ENCODE measurements at regions not wholly inside any gene's neighbourhood (a gene's known extent, or its start where the extent isn't known, plus 50 kb on each side); places are given as distances from the start of the nearest gene placed in this dataset.

DNA sequence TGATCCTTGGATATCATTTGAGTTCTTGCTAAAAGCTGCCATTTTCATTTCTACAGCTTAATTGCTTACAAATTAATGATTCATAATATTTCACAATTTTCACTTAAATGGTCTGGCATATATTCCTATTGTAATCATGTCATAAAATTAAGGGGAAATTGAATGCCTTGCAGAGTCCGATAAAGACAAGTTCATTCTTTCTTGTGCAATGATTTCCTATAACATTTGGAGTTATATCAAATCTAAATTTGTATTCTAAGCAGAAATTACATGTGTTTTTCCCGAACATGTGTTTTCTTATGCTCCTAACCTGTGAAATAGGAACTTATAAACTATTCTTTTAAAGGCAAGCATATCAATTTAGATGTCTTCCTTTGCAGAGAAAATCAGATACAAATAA, 118.3 kb upstream of the CYYR1 start:
- H3K14ac ChIP-seq (replicated peaks; ENCODE audit: low read depth, low read length), result no peak overlapping the region
- no peak overlapping the region for H4K5ac ChIP-seq (ENCODE audit: low read depth, low read length)
- no peaks in the 10 kb centered on the region for H4K20me1 ChIP-seq (ENCODE audit: insufficient read depth, low read length)
- H3K4me3 ChIP-seq (ENCODE audit: insufficient read depth, low read depth, low read length), result no peak overlapping the region
- no peak overlapping the region for H2BK20ac ChIP-seq (ENCODE audit: low read depth, low read length)
- H2AK9ac ChIP-seq (replicated peaks; ENCODE audit: low read depth, low read length, poor library complexity), result no peak overlapping the region
- H3K9ac ChIP-seq (ENCODE audit: low read depth, low read length), result no peak overlapping the region
- intact Hi-C loops (cut with micrococcal nuclease), result no loop called here
- H3K23ac ChIP-seq (ENCODE audit: low read depth, low read length), result no peak overlapping the region
- dilution Hi-C loops (cut with HindIII; ENCODE audit: low sequenced_read_pairs, unreplicated experiment), result no loop called here
- ChIA-PET POLR2A (ENCODE audit: unreplicated experiment) (no interaction called here), CTCF (interaction anchor here (0.7 kb wide), 1 partner anchor 124 kb away, joined by 3 read pairs; no protein-coding TSS in a partner anchor)
- no peak overlapping the region for H2AK5ac ChIP-seq (ENCODE audit: low read depth, low read length)
- H3K27me3 ChIP-seq (ENCODE audit: control insufficient read depth, insufficient read depth, low read length), result no peaks in the 10 kb centered on the region; the same call in 1 of the 2 replicates
- H3K36me3 ChIP-seq (ENCODE audit: control insufficient read depth, insufficient read depth, low read length), result no peaks in the 10 kb centered on the region
- H3K18ac ChIP-seq (ENCODE audit: low read depth, low read length), result no peak overlapping the region
- WGBS, 2 experiments (ENCODE audit: extremely low coverage in 2 of 2, insufficient read length in 1 of 2), result no CpG with 5 or more reads among the region's 2 CpGs
- H3K4ac ChIP-seq (ENCODE audit: low read depth, low read length), result no peak overlapping the region
- H2BK120ac ChIP-seq (ENCODE audit: low read depth, low read length), result no peak overlapping the region
- peaks cover 4% of the 10 kb centered on the region; the same call in 1 of the 2 replicates for H3K9me3 ChIP-seq (ENCODE audit: control insufficient read depth, insufficient read depth, low read length)
- H3K9me1 ChIP-seq (ENCODE audit: insufficient read depth, low read length), result no peaks in the 10 kb centered on the region
- no peak overlapping the region for H3K27ac ChIP-seq (ENCODE audit: insufficient read depth, low read length)
- TF ChIP-seq, protein P1, sequence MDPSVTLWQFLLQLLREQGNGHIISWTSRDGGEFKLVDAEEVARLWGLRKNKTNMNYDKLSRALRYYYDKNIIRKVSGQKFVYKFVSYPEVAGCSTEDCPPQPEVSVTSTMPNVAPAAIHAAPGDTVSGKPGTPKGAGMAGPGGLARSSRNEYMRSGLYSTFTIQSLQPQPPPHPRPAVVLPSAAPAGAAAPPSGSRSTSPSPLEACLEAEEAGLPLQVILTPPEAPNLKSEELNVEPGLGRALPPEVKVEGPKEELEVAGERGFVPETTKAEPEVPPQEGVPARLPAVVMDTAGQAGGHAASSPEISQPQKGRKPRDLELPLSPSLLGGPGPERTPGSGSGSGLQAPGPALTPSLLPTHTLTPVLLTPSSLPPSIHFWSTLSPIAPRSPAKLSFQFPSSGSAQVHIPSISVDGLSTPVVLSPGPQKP (IDR thresholded peaks at IDR 0.05; ENCODE audit: borderline replicate concordance, low read depth, low read length), result no peak
- TF ChIP-seq RFX5 (IDR thresholded peaks at IDR 0.05; ENCODE audit: low read depth, low read length) (no peak), MAZ (IDR thresholded peaks at IDR 0.05; ENCODE audit: borderline replicate concordance, low read depth, low read length) (no peak), NFE2L2 (IDR thresholded peaks at IDR 0.05; ENCODE audit: low read depth, low read length) (no peak), FOS (IDR thresholded peaks at IDR 0.05; ENCODE audit: low read depth, low read length) (no peak), CEBPB (IDR thresholded peaks at IDR 0.05; ENCODE audit: low read depth, low read length) (no peak), CHD1 (IDR thresholded peaks at IDR 0.05; ENCODE audit: low read depth, low read length) (no peak), SMC3 (IDR thresholded peaks at IDR 0.05; ENCODE audit: low read depth, low read length) (no peak), MAFK (IDR thresholded peaks at IDR 0.05; ENCODE audit: low read depth, low read length) (no peak)
- H3K56ac ChIP-seq (ENCODE audit: extremely low read depth, insufficient read depth, low read length), result no peak overlapping the region
- H2BK5ac ChIP-seq (ENCODE audit: low read depth, low read length, poor library complexity, severe bottlenecking), result no peak overlapping the region
- DNase-seq, result no peak
- BruUV-seq (replicated peaks), result no TSS peak
- H3K4me1 ChIP-seq (ENCODE audit: control insufficient read depth, insufficient read depth, low read length), result no peaks in the 10 kb centered on the region
- H2AFZ ChIP-seq (replicated peaks; ENCODE audit: low read length, poor library complexity), result no peak overlapping the region
- no peak overlapping the region for H4K8ac ChIP-seq (ENCODE audit: low read depth in 2 of 2, low read length in 2 of 2)
- H3K4me2 ChIP-seq (ENCODE audit: low read depth, low read length), result no peak overlapping the region
- no peaks in the 10 kb centered on the region for H3K79me1 ChIP-seq (ENCODE audit: low read depth in 1 of 2, low read length in 2 of 2)
- no peak overlapping the region for H4K91ac ChIP-seq (ENCODE audit: insufficient read depth, low read depth, low read length)
- no peak overlapping the region for H2BK15ac ChIP-seq (ENCODE audit: low read depth, low read length)
- ATAC-seq (ENCODE audit: low read depth), result no peak
- in situ Hi-C loops (cut with MboI; ENCODE audit: low sequenced_read_pairs), result no loop called here
